ENCODE measurements at regions not wholly inside any gene's neighbourhood (a gene's known extent, or its start where the extent isn't known, plus 50 kb on each side); places are given as distances from the start of the nearest gene placed in this dataset.

GRCh38 chr2:198571393-198571792 lies 767.0 kb downstream of the PLCL1 start:
- Histone ChIP-seq H3K4me3 (no peak overlapping the region), H3K9me3 (no peaks in the 10 kb centered on the region), H3K27me3 (no peaks in the 10 kb centered on the region), H3K36me3 (no peaks in the 10 kb centered on the region), H3K4me1 (no peaks in the 10 kb centered on the region), H3K27ac (no peak overlapping the region)
- 39 to 51% (median 43%) methylated on average over 4 of the region's 4 CpGs for WGBS, 5 donors
- no peak for DNase-seq
- TF ChIP-seq EP300 (IDR thresholded peaks at IDR 0.05) = no peak
- no peak for TF ChIP-seq POLR2A (IDR thresholded peaks at IDR 0.05)
- no peak for TF ChIP-seq CTCF (IDR thresholded peaks at IDR 0.05)
- no peak for TF ChIP-seq POLR2AphosphoS5 (IDR thresholded peaks at IDR 0.05)
- intact Hi-C loops (cut with DNase I; ENCODE audit: low total_unique reads) = no loop called here

GRCh38 chr2:198558176-198558575 lies 753.8 kb downstream of the PLCL1 start:
- Histone ChIP-seq H3K4me1 (no peaks in the 10 kb centered on the region), H3K4me3 (no peak overlapping the region), H3K27ac (no peak overlapping the region), H3K27me3 (no peaks in the 10 kb centered on the region), H3K36me3 (no peaks in the 10 kb centered on the region), H3K9me3 (peaks cover 0 to 21% (median 12%) of the 10 kb centered on the region in 4 donors)
- WGBS, 5 donors = 65 to 89% (median 71%) methylated on average over 2 of the region's 2 CpGs
- intact Hi-C loops (cut with DNase I; ENCODE audit: low total_unique reads) = no loop called here
- TF ChIP-seq EP300 (IDR thresholded peaks at IDR 0.05) (no peak), CTCF (IDR thresholded peaks at IDR 0.05) (no peak), POLR2A (IDR thresholded peaks at IDR 0.05) (no peak), POLR2AphosphoS5 (IDR thresholded peaks at IDR 0.05) (no peak)
- DNase-seq = no peak

GRCh38 chr2:198546122-198546521 lies 741.7 kb downstream of the PLCL1 start:
- Histone ChIP-seq H3K27ac (no peak overlapping the region), H3K36me3 (no peaks in the 10 kb centered on the region), H3K27me3 (no peaks in the 10 kb centered on the region), H3K4me3 (no peak overlapping the region), H3K4me1 (no peaks in the 10 kb centered on the region), H3K9me3 (no peaks in the 10 kb centered on the region)
- intact Hi-C loops (cut with DNase I; ENCODE audit: low total_unique reads) = no loop called here
- TF ChIP-seq EP300 (IDR thresholded peaks at IDR 0.05) = no peak
- TF ChIP-seq CTCF (IDR thresholded peaks at IDR 0.05) = no peak
- TF ChIP-seq POLR2AphosphoS5 (IDR thresholded peaks at IDR 0.05) = no peak
- TF ChIP-seq POLR2A (IDR thresholded peaks at IDR 0.05) = no peak
- 2 to 16% (median 5%) methylated on average over 2 of the region's 2 CpGs for WGBS, 5 donors
- peak in 1 of 2 donors; percentile 8 for DNase-seq

- Histone ChIP-seq H3K4me3 (no peak overlapping the region), H3K27me3 (no peaks in the 10 kb centered on the region), H3K36me3 (no peaks in the 10 kb centered on the region), H3K9me3 (peaks cover 0 to under 1% (median 0%) of the 10 kb centered on the region in 4 donors), H3K4me1 (no peaks in the 10 kb centered on the region), H3K27ac (no peak overlapping the region)
- WGBS, 5 donors = 38 to 46% (median 44%) methylated on average over 3 of the region's 3 CpGs
- no peak for DNase-seq
- no peak for TF ChIP-seq POLR2AphosphoS5 (IDR thresholded peaks at IDR 0.05)
- TF ChIP-seq EP300 (IDR thresholded peaks at IDR 0.05) = no peak
- TF ChIP-seq POLR2A (IDR thresholded peaks at IDR 0.05) = no peak
- TF ChIP-seq CTCF (IDR thresholded peaks at IDR 0.05) = no peak
- intact Hi-C loops (cut with DNase I; ENCODE audit: low total_unique reads) = no loop called here
These were observed 741.0 kb downstream of the PLCL1 start for GRCh38 chr2:198545411-198545810.

Data from stomach (tissue), 8 donors.